Spleen (tissue), 7 donors: ENCODE measurements at regions not wholly inside any gene's neighbourhood (a gene's known extent, or its start where the extent isn't known, plus 50 kb on each side); places are given as distances from the start of the nearest gene placed in this dataset.

Experiments
- CTCF ChIP-seq, 11 experiments: fragments of 200-600 bp in 7 of 11; fragments of 450-650 bp in 4 of 11; sonication (generic) in 4 of 11; IDR thresholded peaks in 8 of 11; conservative IDR thresholded peaks in 3 of 11; 1 replicate in 7 of 11; 2 replicates in 4 of 11; pipeline versions ENCODE4 v1.4.0 to v1.8.0; 2016 to 2021; ENCODE audit warnings: antibody characterized with exemption in 11 of 11, inconsistent platforms in 4 of 11, mild to moderate bottlenecking in 1 of 11
- POLR2A ChIP-seq, 3 donors: fragments of 450-650 bp; IDR thresholded peaks; one replicate each; pipeline ENCODE4 v1.5.1; 2017; ENCODE audit warnings: antibody characterized with exemption in 3 of 3, mild to moderate bottlenecking in 1 of 3
- POLR2AphosphoS5 ChIP-seq, 3 donors: sonication (generic); formaldehyde crosslinking; IDR thresholded peaks; one replicate each; pipeline ENCODE4 v1.5.1; 2017; ENCODE audit warnings: antibody characterized with exemption in 3 of 3
- donor health status: DM: no; HTN: no; CAD: no; lungs with moderate emphysema.
- donor health status: DM: no; HTN: no; CAD: no.
- donor health status: DM: no; HTN: no; CAD: no.

GRCh38 chr4:163795885-163796284 is 301.4 kb downstream of the TMA16 start:
- TF ChIP-seq CTCF (IDR thresholded peaks at IDR 0.05 in 8 of 11, conservative IDR thresholded peaks at IDR 0.05 in 3 of 11) (no peak), POLR2A (IDR thresholded peaks at IDR 0.05) (no peak), POLR2AphosphoS5 (IDR thresholded peaks at IDR 0.05) (no peak)
